ENCODE measurements at regions not wholly inside any gene's neighbourhood (a gene's known extent, or its start where the extent isn't known, plus 50 kb on each side); places are given as distances from the start of the nearest gene placed in this dataset.

GRCh38 chr2:199705538-199705937 lies 145.5 kb downstream of the FTCDNL1 start:
- TF ChIP-seq RBBP5 (conservative IDR thresholded peaks at IDR 0.05) (no peak), JUND (IDR thresholded peaks at IDR 0.05; ENCODE audit: low read depth, low read length) (no peak), EZH2 (IDR thresholded peaks at IDR 0.05; ENCODE audit: borderline replicate concordance, control insufficient read depth, low read depth, low read length) (no peak), POLR2A (IDR thresholded peaks at IDR 0.05; ENCODE audit: low read depth, low read length) (no peak)
- TF ChIP-seq, protein P1, sequence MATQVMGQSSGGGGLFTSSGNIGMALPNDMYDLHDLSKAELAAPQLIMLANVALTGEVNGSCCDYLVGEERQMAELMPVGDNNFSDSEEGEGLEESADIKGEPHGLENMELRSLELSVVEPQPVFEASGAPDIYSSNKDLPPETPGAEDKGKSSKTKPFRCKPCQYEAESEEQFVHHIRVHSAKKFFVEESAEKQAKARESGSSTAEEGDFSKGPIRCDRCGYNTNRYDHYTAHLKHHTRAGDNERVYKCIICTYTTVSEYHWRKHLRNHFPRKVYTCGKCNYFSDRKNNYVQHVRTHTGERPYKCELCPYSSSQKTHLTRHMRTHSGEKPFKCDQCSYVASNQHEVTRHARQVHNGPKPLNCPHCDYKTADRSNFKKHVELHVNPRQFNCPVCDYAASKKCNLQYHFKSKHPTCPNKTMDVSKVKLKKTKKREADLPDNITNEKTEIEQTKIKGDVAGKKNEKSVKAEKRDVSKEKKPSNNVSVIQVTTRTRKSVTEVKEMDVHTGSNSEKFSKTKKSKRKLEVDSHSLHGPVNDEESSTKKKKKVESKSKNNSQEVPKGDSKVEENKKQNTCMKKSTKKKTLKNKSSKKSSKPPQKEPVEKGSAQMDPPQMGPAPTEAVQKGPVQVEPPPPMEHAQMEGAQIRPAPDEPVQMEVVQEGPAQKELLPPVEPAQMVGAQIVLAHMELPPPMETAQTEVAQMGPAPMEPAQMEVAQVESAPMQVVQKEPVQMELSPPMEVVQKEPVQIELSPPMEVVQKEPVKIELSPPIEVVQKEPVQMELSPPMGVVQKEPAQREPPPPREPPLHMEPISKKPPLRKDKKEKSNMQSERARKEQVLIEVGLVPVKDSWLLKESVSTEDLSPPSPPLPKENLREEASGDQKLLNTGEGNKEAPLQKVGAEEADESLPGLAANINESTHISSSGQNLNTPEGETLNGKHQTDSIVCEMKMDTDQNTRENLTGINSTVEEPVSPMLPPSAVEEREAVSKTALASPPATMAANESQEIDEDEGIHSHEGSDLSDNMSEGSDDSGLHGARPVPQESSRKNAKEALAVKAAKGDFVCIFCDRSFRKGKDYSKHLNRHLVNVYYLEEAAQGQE (IDR thresholded peaks at IDR 0.05; ENCODE audit: low read depth, low read length) = no peak
